ENCODE measurements at regions not wholly inside any gene's neighbourhood (a gene's known extent, or its start where the extent isn't known, plus 50 kb on each side); places are given as distances from the start of the nearest gene placed in this dataset.

GRCh38 chr9:80294318-80294717, 722.6 kb downstream of the TLE4 start:
- intact Hi-C loops (cut with DNase I; ENCODE audit: low total_unique reads): no loop called here
- no peak overlapping the region for H3K4me3 ChIP-seq (ENCODE audit: low read depth, poor library complexity, severe bottlenecking)
- WGBS, 2 donors: 79 to 85% methylated on average over 1 of the region's 1 CpG
- TF ChIP-seq, protein P1, sequence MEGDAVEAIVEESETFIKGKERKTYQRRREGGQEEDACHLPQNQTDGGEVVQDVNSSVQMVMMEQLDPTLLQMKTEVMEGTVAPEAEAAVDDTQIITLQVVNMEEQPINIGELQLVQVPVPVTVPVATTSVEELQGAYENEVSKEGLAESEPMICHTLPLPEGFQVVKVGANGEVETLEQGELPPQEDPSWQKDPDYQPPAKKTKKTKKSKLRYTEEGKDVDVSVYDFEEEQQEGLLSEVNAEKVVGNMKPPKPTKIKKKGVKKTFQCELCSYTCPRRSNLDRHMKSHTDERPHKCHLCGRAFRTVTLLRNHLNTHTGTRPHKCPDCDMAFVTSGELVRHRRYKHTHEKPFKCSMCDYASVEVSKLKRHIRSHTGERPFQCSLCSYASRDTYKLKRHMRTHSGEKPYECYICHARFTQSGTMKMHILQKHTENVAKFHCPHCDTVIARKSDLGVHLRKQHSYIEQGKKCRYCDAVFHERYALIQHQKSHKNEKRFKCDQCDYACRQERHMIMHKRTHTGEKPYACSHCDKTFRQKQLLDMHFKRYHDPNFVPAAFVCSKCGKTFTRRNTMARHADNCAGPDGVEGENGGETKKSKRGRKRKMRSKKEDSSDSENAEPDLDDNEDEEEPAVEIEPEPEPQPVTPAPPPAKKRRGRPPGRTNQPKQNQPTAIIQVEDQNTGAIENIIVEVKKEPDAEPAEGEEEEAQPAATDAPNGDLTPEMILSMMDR (IDR thresholded peaks at IDR 0.05): no peak
- TF ChIP-seq POLR2A (IDR thresholded peaks at IDR 0.05): no peak
- no peak for DNase-seq (ENCODE audit: low spot score in 2 of 2)

GRCh38 chr9:80292231-80292630, 720.5 kb downstream of the TLE4 start:
- 67 to 71% methylated on average over 2 of the region's 2 CpGs for WGBS, 2 donors

GRCh38 chr9:80285326-80285725, 713.6 kb downstream of the TLE4 start:
- TF ChIP-seq, protein P1 (IDR thresholded peaks at IDR 0.05): no peak
- no peak for TF ChIP-seq POLR2A (IDR thresholded peaks at IDR 0.05)
- WGBS, 2 donors: 37 to 46% methylated on average over 2 of the region's 2 CpGs
- no peak for DNase-seq (ENCODE audit: low spot score in 2 of 2)
- intact Hi-C loops (cut with DNase I; ENCODE audit: low total_unique reads): no loop called here
- H3K4me3 ChIP-seq (ENCODE audit: low read depth, poor library complexity, severe bottlenecking): no peak overlapping the region

More at GRCh38 chr9:80292231-80292630, 720.5 kb downstream of the TLE4 start:
- intact Hi-C loops (cut with DNase I; ENCODE audit: low total_unique reads): no loop called here
- no peak for DNase-seq (ENCODE audit: low spot score in 2 of 2)
- H3K4me3 ChIP-seq (ENCODE audit: low read depth, poor library complexity, severe bottlenecking): no peak overlapping the region
- TF ChIP-seq, protein P1 (IDR thresholded peaks at IDR 0.05): no peak
- TF ChIP-seq POLR2A (IDR thresholded peaks at IDR 0.05): no peak

- intact Hi-C loops (cut with DNase I; ENCODE audit: low total_unique reads): no loop called here
- TF ChIP-seq, protein P1 (IDR thresholded peaks at IDR 0.05): no peak
- no peak for TF ChIP-seq POLR2A (IDR thresholded peaks at IDR 0.05)
- no peak overlapping the region for H3K4me3 ChIP-seq (ENCODE audit: low read depth, poor library complexity, severe bottlenecking)
- no peak for DNase-seq (ENCODE audit: low spot score in 2 of 2)
- 38 to 44% methylated on average over 3 of the region's 3 CpGs for whole genome bisulfite sequencing, 2 donors
Observed at GRCh38 chr9:80282766-80283165, 711.0 kb downstream of the TLE4 start.

DNA sequence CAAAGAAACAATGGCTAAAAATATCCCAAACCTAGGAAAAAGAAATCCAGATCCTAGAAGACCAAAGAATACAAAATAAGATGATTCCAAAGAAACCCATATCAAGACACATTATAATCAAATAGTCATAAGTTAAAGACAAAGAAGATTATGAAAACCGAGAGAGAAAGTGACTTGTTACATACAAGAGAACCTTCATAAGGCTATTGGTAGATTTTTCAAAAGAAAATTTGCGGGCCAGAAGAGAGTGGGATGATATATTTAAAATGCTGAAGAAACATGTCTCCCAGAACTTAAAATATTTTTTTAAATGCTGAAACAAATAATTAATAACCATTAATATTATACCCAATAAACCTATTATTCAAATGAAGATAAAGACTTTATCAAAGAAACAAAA, 687.3 kb downstream of the TLE4 start:
- no peak overlapping the region for H3K4me3 ChIP-seq (ENCODE audit: low read depth, poor library complexity, severe bottlenecking)
- no peak for DNase-seq (ENCODE audit: low spot score in 2 of 2)
- 72 to 84% methylated on average over 2 of the region's 2 CpGs for WGBS, 2 donors
- TF ChIP-seq, protein P1 (IDR thresholded peaks at IDR 0.05): no peak
- no peak for TF ChIP-seq POLR2A (IDR thresholded peaks at IDR 0.05)
- intact Hi-C loops (cut with DNase I; ENCODE audit: low total_unique reads): no loop called here

GRCh38 chr9:80251778-80252177, 680.0 kb downstream of the TLE4 start:
- intact Hi-C loops (cut with DNase I; ENCODE audit: low total_unique reads): no loop called here
- DNase-seq (ENCODE audit: low spot score in 2 of 2): no peak
- WGBS, 2 donors: 44 to 64% methylated on average over 5 to 6 of the region's 6 CpGs
- H3K4me3 ChIP-seq (ENCODE audit: low read depth, poor library complexity, severe bottlenecking): no peak overlapping the region
- TF ChIP-seq, protein P1 (IDR thresholded peaks at IDR 0.05): no peak
- TF ChIP-seq POLR2A (IDR thresholded peaks at IDR 0.05): no peak
